ENCODE measurements at regions not wholly inside any gene's neighbourhood (a gene's known extent, or its start where the extent isn't known, plus 50 kb on each side); places are given as distances from the start of the nearest gene placed in this dataset.

- TF ChIP-seq, protein P1, sequence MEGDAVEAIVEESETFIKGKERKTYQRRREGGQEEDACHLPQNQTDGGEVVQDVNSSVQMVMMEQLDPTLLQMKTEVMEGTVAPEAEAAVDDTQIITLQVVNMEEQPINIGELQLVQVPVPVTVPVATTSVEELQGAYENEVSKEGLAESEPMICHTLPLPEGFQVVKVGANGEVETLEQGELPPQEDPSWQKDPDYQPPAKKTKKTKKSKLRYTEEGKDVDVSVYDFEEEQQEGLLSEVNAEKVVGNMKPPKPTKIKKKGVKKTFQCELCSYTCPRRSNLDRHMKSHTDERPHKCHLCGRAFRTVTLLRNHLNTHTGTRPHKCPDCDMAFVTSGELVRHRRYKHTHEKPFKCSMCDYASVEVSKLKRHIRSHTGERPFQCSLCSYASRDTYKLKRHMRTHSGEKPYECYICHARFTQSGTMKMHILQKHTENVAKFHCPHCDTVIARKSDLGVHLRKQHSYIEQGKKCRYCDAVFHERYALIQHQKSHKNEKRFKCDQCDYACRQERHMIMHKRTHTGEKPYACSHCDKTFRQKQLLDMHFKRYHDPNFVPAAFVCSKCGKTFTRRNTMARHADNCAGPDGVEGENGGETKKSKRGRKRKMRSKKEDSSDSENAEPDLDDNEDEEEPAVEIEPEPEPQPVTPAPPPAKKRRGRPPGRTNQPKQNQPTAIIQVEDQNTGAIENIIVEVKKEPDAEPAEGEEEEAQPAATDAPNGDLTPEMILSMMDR (IDR thresholded peaks at IDR 0.05; ENCODE audit: extremely low read depth in 1 of 2, insufficient read depth in 1 of 2, low read depth in 1 of 2, low read length in 2 of 2) = no peak
- TF ChIP-seq FOS (IDR thresholded peaks at IDR 0.05; ENCODE audit: borderline replicate concordance, insufficient read depth, low read length) = no peak
Measured at GRCh38 chr6:6910734-6911295, 196.9 kb upstream of the RREB1 start.
